Stimulated activated CD4-positive, alpha-beta T cell treated with anti-CD3 and anti-CD28 coated beads, Interleukin-4, amount 100 ng/mL, for 48 hours (primary cell): ENCODE measurements at regions not wholly inside any gene's neighbourhood (a gene's known extent, or its start where the extent isn't known, plus 50 kb on each side); places are given as distances from the start of the nearest gene placed in this dataset.

Experiments
- DNase-seq, 2 donors: peaks; one replicate each; pipeline ENCODE4 v3.0.0-alpha.2; 2020; ENCODE audit warnings: low read depth in 2 of 2

DNA sequence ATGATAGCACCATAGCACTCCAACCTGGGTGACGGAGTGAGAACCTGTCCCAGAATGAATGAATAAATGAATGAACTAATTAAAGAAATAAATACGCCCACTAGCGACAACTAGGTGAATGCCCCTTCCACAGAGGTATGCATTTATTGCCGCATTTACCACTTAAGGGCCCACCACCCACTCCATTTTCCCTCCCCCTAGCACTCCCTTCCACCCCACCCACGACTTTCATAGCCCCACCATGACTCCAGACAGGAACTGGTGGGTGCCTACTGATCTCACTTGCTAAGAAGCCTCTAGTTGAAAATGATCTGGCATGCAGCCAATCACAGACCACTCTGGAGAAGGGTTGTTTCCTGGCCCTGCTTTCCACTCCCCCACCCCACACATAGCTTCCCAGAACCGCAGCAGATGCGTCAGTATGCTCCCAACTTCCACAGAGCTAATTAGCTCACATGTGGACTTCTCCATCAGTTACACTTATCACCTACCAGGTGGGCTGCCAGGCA, 167.6 kb downstream of the WT1 start:
- DNase-seq: no peak

DNA sequence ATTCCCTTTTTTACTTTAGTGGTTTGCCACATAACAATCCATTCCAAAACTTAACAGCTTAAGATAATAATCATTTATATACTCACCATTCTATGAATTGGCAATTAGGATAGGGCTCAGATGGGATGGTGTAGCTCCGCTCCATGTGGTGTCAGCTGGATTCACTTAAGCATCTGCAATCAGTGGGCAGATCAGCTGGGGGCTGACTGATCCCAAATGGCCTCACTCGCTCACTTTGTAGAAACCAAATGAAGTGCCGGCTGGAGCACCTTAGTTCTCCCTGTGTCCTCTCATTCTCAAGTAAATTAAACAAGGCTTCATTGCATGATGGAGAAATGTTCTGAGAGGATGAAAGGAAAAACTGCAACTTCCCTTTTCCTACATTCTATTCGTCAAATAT, 161.4 kb downstream of the WT1 start:
- no peak for DNase-seq

- DNase-seq: no peak
These were observed 155.7 kb downstream of the WT1 start for GRCh38 chr11:32279672-32280071.

GRCh38 chr11:32280339-32280738, 155.0 kb downstream of the WT1 start:
- DNase-seq: no peak

- no peak for DNase-seq
These were observed 147.1 kb downstream of the WT1 start for GRCh38 chr11:32288276-32288675.

- no peak for DNase-seq
These were observed 145.6 kb downstream of the WT1 start for GRCh38 chr11:32289701-32290100.

- DNase-seq: no peak
These were observed 144.6 kb downstream of the WT1 start for GRCh38 chr11:32290783-32291182.

- no peak for DNase-seq
These were observed 137.7 kb downstream of the WT1 start for GRCh38 chr11:32297611-32298011.

DNA sequence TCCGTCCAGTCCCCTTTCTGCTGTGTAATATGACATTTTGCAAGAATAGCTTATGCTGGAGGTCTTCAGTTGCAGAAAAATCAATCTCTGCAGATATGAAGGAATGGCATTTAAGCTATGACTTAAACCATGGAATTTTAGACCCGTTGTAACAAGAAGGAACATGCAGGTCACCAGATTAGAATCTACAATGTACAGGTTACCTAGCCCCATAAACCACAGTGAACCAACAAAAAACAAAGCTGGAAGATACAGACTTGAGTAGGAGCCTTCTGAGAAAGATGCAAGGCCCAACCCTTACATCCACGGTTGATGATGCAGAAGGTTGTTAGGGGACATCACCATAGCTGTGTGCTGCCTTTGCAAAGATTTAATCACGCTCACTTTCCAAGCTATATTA, 132.5 kb downstream of the WT1 start:
- no peak for DNase-seq

GRCh38 chr11:32304521-32304920, 130.8 kb downstream of the WT1 start:
- no peak for DNase-seq

- no peak for DNase-seq
These were observed 129.9 kb downstream of the WT1 start for GRCh38 chr11:32305460-32305859.

- no peak for DNase-seq
These were observed 127.9 kb downstream of the WT1 start for GRCh38 chr11:32307471-32307870.

DNA sequence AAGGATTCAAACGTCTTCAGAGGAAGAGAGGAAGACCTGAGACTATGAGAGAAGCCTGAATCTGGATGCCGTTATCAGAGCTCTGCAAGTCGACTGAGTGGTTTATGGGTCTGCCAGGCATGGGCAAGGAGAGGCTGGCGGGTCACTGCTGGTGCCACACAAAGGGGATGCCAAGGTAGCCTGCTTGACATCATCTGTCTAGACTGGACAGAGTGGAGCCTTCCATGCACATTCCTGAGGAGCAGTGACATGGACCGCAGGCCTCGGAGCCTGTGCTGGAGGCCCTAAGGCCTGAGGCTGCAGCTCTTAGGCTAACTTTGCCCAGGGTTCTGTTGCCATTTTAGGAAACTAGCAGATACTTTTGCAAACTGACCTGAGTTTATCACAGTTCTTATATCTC, 127.4 kb downstream of the WT1 start:
- no peak for DNase-seq

GRCh38 chr11:32309530-32310213, 125.7 kb downstream of the WT1 start:
- DNase-seq: no peak

DNA sequence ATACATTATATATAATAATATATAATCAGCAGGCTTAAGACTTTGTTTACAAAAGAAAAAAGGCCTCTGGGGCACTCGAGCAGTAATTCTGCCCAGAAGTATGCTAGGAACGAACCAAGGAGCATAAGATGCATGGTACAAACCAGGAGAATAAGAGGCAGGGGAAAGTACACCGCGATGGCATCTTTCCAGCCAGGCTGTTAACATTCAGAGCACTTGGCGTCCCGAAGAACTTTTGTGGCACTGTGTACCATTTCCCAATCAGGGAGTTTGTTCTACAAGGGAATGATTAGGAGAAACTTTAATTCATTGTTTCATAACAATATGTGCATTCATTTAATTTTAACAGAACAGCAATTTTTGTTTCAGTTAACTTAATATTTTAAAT, 125.1 kb downstream of the WT1 start:
- DNase-seq: no peak

DNA sequence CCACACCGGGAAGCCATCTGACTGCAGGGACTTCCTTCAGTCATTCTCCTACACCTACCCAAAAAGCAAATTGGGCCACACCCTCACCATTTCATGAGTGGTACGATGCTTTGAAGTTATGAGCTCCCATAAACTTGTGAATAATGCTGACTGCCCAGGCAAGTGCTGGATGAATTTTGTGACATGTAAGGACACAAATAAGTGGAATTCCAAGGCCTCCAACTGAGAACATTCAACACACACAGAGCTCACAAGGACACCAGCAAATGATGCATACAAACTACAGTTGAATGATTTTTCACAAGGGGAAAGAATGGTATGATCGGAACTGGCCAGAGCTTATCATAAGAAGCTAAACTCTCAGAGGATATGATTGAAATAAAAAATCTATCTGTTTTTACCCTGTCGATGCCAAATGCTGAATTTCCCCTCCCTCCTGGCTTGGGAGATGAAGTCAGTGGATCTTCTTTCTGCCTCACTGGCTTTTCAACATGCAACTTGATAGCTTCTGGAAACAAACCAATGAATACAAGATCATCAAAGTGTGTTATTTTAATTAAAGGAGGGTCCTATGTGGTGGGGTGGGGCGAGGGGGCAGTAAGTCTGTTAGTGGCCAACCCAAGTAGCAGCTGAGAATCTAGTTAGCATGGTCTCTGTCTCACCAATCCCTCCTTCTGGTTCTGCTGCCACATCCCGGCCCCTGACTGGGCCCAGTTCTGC, 123.8 kb downstream of the WT1 start:
- no peak for DNase-seq

- no peak for DNase-seq
These were observed 123.0 kb downstream of the WT1 start for GRCh38 chr11:32312206-32312817.

- DNase-seq: peak; percentile 13 to 26
These were observed 122.4 kb downstream of the WT1 start for GRCh38 chr11:32312865-32313403.

GRCh38 chr11:32313477-32313876, 121.9 kb downstream of the WT1 start:
- DNase-seq: no peak

DNA sequence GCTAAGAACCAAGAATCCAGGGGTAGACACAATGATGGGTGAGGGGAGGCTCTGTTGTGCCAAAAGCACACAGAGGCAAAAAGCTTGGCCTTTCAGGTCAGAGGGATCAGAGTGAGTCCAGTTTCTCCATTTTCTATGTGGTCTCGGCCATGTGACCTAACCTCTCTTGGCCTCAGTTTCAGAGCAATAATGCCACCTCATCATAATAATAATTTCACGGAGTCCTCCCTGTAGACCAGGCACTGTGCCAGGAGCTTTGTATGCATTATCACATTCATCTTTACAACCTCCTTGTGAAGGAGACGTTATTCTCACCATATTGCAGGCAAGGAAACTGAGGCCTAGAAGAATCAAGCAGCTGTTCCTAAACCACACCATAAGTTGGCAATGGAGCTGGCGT, 120.2 kb downstream of the WT1 start:
- DNase-seq: no peak

- DNase-seq: no peak
These were observed 119.1 kb downstream of the WT1 start for GRCh38 chr11:32316232-32316631.

DNA sequence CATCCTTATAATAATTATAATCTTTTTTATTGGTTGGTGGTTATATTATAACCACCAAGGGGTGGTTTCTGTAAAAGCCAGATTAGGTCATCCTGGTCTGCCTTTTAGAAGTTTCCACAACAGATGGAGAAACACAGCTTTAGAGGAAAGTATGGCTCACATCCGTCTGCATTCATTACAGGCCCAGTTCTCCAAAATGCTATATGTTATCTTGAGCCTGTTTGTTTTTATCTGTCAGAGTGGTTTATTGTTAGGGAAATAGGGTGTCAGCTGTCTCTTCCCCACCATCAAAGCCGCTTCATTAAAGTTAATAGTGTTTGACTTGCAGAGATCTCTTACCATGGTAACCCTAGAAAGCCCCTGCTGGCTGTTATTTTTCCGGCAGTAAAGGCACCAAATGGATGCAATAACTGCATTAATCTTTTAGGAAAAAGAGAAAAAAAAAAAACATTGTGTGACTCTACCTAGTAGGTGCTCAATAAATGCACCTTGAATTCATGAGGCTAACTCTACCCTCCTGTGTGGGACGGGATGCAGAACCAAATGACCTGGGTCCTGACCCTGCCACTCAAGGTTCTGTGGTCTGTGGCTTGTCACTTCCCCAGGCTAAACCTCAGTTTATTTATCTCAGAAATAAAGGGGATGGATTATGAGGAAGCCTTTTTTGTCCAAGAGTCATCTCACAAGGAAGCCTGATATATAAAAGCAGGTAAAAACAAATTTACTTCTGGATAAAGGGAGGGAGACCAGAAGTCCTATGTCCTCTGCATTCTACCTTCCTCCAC, 118.3 kb downstream of the WT1 start:
- DNase-seq: no peak
